Duodenal mucosa (tissue), 2 donors: ENCODE measurements at regions not wholly inside any gene's neighbourhood (a gene's known extent, or its start where the extent isn't known, plus 50 kb on each side); places are given as distances from the start of the nearest gene placed in this dataset.
"Not testable (repeated sequence)": the region's sequence is repeated elsewhere in the genome, so short reads cannot be mapped to it uniquely, and the experiment has no call there.

Experiments
- H3K27ac ChIP-seq: one replicate; pipeline ENCODE4 v1.7.0; 2013; ENCODE audit warnings: low read depth, low read length
- H3K27me3 ChIP-seq, 2 donors: one replicate each; pipeline ENCODE4 v1.7.0; 2013; ENCODE audit warnings: low read length in 2 of 2, control low read depth in 1 of 2; ENCODE audit not compliant: insufficient read depth in 2 of 2, control insufficient read depth in 1 of 2
- H3K36me3 ChIP-seq, 2 donors: one replicate each; pipeline ENCODE4 v1.7.0; 2013; ENCODE audit warnings: low read length in 2 of 2, control low read depth in 1 of 2; ENCODE audit not compliant: insufficient read depth in 2 of 2, control insufficient read depth in 1 of 2
- H3K4me1 ChIP-seq, 2 donors: one replicate each; pipeline ENCODE4 v1.7.0; 2013; ENCODE audit warnings: low read length in 2 of 2, control low read depth in 1 of 2; ENCODE audit not compliant: insufficient read depth in 2 of 2, control insufficient read depth in 1 of 2
- H3K4me3 ChIP-seq, 2 donors: one replicate each; pipeline ENCODE4 v1.7.0; 2013; ENCODE audit warnings: low read length in 2 of 2, low read depth in 1 of 2
- H3K9ac ChIP-seq, 2 donors: one replicate each; pipeline ENCODE4 v1.7.0; 2013; ENCODE audit warnings: low read length in 2 of 2, low read depth in 1 of 2
- H3K9me3 ChIP-seq, 2 donors: one replicate each; pipeline ENCODE4 v1.7.0; 2013; ENCODE audit warnings: low read length in 2 of 2, control low read depth in 1 of 2; ENCODE audit not compliant: control insufficient read depth in 1 of 2

DNA sequence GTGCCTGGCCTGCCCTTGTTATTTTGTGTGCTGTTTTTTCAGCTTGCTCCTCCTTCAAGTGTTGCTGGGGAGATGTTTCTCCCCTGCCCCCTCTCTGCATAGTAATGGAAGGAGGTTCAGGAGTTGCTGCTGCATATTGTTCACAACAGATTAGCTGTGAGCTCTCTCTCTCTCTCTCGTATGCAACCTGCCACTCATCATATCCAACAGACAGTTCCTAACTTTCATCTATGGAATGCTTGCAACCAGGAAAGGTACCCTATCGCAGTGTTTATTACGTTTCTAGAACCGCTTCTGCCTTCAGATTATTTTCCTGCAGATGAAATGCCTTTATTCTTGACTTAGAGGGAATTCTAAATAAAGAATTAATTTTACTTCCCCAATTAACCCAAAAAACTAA lies 372.9 kb downstream of the RMST start:
- H3K9me3 ChIP-seq: no peaks in the 10 kb centered on the region
- no peaks in the 10 kb centered on the region for H3K27me3 ChIP-seq
- H3K27ac ChIP-seq: no peak overlapping the region
- H3K36me3 ChIP-seq: no peaks in the 10 kb centered on the region
- no peak overlapping the region for H3K4me3 ChIP-seq
- no peaks in the 10 kb centered on the region for H3K4me1 ChIP-seq
- H3K9ac ChIP-seq: no peak overlapping the region

DNA sequence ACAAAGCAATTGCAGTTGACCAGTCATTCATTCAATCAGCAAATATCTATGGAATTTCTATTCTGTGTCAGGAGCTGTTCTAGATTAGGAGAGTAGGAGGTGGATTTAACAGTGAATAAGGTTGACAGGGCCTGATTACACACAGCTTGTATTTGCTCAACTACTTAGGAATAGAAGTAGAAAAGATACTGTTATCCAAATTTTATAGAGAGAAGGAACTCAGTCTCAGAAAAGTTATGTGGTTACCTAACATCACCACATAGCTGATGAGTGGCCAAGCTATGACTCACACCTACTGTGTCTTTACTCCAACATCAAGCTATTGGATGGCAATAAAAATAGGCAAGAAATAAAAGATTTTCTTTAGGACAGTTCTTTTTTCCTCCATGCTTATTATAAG lies 374.8 kb downstream of the RMST start:
- H3K9ac ChIP-seq: no peak overlapping the region
- no peaks in the 10 kb centered on the region for H3K27me3 ChIP-seq
- no peaks in the 10 kb centered on the region for H3K36me3 ChIP-seq
- H3K27ac ChIP-seq: no peak overlapping the region
- H3K4me1 ChIP-seq: no peaks in the 10 kb centered on the region
- no peaks in the 10 kb centered on the region for H3K9me3 ChIP-seq
- no peak overlapping the region for H3K4me3 ChIP-seq

DNA sequence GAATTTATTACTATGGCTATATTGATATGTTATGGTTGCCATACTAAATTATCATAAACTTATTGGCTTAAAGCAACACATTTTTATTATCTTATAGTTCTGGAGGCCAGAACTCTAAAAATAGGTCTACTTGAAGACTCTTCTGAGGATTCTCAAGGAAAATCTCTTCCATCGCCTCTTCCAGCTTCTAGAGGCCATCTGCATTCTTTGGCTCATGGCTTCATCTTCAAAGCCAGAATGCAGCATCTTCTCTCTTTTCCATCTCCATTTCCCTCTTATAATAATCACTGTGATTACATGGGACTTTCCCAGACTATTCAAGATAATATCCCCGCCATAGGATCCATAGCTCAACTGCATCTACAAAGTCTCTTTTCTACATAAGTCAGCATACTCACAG lies 385.4 kb downstream of the RMST start:
- no peak overlapping the region for H3K9ac ChIP-seq
- H3K27ac ChIP-seq: no peak overlapping the region
- H3K4me3 ChIP-seq: no peak overlapping the region
- H3K9me3 ChIP-seq: no peaks in the 10 kb centered on the region
- H3K4me1 ChIP-seq: no peaks in the 10 kb centered on the region
- H3K27me3 ChIP-seq: no peaks in the 10 kb centered on the region
- no peaks in the 10 kb centered on the region for H3K36me3 ChIP-seq

DNA sequence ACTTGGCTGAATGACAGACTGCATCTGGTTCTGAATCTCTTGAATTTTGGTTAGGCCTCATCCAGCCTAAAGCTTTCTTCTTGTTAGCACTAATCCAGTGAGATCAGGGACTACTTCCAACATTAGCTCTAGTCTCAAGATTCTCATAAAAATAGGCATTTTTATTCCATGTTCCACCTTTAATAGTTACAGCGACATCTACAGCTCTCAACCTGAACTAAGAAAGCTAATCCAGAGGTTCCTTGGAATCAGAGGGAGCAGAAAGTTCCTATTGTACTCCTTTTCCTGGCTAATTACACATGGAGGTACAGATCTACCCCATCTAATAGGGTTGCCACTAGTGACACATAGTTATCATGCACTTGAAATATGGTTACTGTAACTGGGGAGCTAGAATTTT lies 391.9 kb downstream of the RMST start:
- H3K9me3 ChIP-seq: no peaks in the 10 kb centered on the region
- no peaks in the 10 kb centered on the region for H3K36me3 ChIP-seq
- H3K27me3 ChIP-seq: no peaks in the 10 kb centered on the region
- no peak overlapping the region for H3K4me3 ChIP-seq
- H3K27ac ChIP-seq: no peak overlapping the region
- H3K9ac ChIP-seq: no peak overlapping the region
- no peaks in the 10 kb centered on the region for H3K4me1 ChIP-seq

DNA sequence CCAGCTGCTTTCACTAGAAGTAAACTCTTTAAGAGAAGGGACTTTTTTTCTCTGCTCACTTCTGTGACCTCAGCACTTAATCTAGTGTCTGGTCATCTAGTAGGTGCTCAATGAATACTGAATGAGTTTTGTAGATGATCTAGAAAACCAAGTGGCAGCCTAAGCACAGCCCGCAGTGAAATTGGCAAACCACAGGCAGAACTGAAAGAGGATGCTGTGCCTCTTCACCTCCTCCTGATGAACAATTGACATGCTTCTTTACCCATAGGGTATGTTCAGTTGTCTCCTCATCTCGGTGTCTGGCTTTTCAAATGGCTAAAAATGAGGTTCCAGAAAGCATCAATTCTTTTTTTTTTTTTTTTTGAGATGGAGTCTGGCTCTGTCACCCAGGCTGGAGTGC lies 399.5 kb downstream of the RMST start:
- H3K27me3 ChIP-seq: no peaks in the 10 kb centered on the region
- H3K4me1 ChIP-seq: no peaks in the 10 kb centered on the region
- H3K36me3 ChIP-seq: no peaks in the 10 kb centered on the region
- no peak overlapping the region for H3K4me3 ChIP-seq
- H3K9ac ChIP-seq: no peak overlapping the region
- H3K27ac ChIP-seq: no peak overlapping the region
- H3K9me3 ChIP-seq: no peaks in the 10 kb centered on the region

DNA sequence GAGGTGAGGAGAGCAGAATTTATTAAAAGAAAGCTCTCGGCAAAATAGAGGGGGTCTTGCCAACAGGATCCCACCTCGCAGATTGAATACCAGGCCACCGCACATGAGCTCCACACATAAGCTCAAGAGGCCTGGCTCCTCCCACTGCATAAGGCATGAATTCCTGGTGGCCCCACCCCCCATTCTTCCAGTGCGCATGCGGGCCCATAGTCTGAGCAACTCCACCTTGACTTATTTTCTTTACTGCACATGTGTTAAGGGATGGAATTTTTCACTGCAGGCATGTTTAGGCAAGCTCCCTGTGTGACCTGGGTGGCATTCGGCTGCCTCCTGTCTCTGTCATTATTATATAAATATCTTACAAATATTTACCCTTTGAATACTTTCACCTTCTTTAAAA lies 412.5 kb downstream of the RMST start:
- Histone ChIP-seq H3K27ac (no peak overlapping the region), H3K36me3 (no peaks in the 10 kb centered on the region), H3K9me3 (no peaks in the 10 kb centered on the region), H3K27me3 (no peaks in the 10 kb centered on the region), H3K4me1 (no peaks in the 10 kb centered on the region), H3K4me3 (no peak overlapping the region), H3K9ac (no peak overlapping the region)

DNA sequence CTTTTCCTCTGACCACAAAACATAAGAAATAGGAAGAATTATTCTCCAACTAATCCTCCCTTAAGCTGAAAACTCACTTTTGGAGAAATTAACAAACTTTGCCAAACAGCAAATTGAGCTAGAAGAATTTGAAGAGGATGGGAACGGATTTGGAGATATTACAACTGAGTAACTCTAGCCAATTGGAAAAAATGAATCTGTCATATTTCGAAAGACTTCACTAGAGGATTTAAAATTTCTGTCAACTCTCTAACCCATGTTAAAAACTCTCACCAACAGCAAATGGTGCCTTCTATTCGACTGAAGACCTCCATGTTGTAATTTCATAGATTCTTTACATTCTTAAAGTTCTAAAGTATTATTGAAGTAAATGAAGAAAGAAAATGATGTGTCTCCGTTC lies 414.2 kb downstream of the RMST start:
- Histone ChIP-seq H3K4me3 (no peak overlapping the region), H3K36me3 (no peaks in the 10 kb centered on the region), H3K4me1 (no peaks in the 10 kb centered on the region), H3K27ac (no peak overlapping the region), H3K27me3 (no peaks in the 10 kb centered on the region), H3K9me3 (no peaks in the 10 kb centered on the region), H3K9ac (no peak overlapping the region)

DNA sequence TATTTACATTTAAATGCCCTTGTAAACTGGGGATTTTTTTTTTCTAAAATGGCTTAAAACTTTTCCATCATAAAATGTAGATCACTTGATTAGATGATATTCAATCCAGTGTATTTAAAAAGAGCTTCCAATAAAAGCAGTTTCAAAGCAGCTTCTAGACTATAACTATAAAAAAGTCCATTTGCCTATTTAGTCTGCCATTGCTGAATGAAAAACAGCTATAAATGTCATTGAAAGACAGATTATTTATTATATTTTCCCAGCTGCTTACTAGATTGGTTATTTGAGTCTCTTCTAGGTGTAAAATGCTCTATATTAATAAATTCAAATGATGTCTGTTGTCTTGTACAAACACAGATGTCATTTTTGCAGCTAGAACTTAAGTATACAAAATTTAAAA lies 414.8 kb downstream of the RMST start:
- no peak overlapping the region for H3K9ac ChIP-seq
- no peak overlapping the region for H3K27ac ChIP-seq
- H3K4me3 ChIP-seq: no peak overlapping the region
- H3K9me3 ChIP-seq: no peaks in the 10 kb centered on the region
- H3K4me1 ChIP-seq: no peaks in the 10 kb centered on the region
- no peaks in the 10 kb centered on the region for H3K36me3 ChIP-seq
- no peaks in the 10 kb centered on the region for H3K27me3 ChIP-seq

DNA sequence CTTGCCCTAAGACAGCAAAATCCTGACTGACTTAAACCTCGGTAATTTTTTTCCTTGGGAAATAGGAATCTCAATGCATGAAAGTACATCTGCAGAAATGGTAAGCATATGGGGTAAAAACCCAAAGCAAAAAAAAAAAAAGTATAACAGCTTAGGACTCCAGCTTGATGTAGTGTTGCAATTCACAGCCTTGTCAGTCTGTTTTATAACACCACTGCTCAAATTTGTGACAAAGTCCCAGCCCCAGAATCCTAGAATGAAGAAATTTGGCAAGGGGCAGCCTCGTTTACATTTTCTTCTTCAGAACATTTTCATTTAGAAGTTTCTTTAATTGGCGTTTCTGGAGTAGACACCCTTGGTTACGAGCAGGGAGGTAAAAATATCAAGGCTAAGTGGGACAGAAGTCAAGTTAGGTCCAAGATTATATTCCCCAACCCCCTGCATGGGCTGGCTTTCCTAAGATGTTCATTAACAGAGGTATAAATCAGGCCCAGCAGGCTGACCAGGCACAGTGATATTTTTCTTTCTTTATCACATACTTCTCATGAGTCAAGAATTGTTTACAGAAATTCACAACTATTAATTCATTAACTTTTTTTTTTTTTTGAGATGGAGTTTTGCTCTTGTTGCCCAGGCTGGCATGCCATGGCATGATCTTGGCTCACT lies 424.0 kb downstream of the RMST start:
- Histone ChIP-seq H3K9me3 (no peaks in the 10 kb centered on the region), H3K4me3 (no peak overlapping the region), H3K9ac (no peak overlapping the region), H3K27me3 (no peaks in the 10 kb centered on the region), H3K36me3 (no peaks in the 10 kb centered on the region), H3K4me1 (no peaks in the 10 kb centered on the region), H3K27ac (no peak overlapping the region)

DNA sequence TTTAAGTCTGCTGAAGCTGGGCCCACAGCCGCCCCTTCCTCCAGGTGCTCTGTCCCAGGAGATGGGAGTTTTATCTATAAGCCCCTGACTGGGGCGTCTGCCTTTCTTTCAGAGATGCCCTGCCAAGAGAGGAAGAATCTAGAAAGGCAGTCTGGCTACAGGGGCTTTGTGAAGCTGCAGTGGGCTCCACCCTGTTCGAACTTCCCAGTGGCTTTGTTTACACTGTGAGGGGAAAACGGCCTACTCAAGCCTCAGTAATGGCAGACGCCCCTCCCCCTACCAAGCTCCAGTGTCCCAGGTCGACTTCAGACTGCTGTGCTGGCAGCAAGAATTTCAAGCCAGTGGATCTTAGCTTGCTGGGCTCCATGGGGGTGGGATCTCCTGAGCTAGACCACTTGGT lies 435.3 kb downstream of the RMST start:
- H3K9ac ChIP-seq, H3K4me1 ChIP-seq, H3K27ac ChIP-seq, H3K4me3 ChIP-seq, H3K36me3 ChIP-seq, H3K9me3 ChIP-seq, H3K27me3 ChIP-seq: not testable (repeated sequence)

DNA sequence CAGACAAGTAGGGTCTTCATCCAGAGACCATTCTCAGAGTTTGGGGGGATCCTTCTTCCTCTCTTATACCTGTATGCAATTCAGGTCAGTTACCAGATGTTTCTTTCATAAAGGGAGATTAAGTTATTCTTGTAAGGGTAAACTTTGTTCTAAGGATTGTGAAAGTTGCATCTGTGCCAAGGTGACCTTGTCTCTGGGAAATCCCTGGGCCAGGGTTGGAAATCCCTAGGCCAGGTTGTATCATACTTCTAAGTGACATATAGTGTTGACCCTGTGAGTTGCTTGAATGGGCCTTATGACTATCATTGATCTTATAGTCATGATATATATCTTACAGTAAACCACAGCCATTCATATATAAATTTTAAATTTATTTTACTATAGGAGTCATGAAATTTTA lies 436.9 kb downstream of the RMST start:
- H3K9me3 ChIP-seq: no peaks in the 10 kb centered on the region
- no peaks in the 10 kb centered on the region for H3K4me1 ChIP-seq
- H3K36me3 ChIP-seq: no peaks in the 10 kb centered on the region
- no peaks in the 10 kb centered on the region for H3K27me3 ChIP-seq
- no peak overlapping the region for H3K4me3 ChIP-seq
- no peak overlapping the region for H3K27ac ChIP-seq
- no peak overlapping the region for H3K9ac ChIP-seq
